DND-41 (cell line): ENCODE measurements at regions not wholly inside any gene's neighbourhood (a gene's known extent, or its start where the extent isn't known, plus 50 kb on each side); places are given as distances from the start of the nearest gene placed in this dataset.

Source experiments
- ATAC-seq: fragments of 200-7000 bp; cut with Tn5 transposase; 3 replicates; pipeline ENCODE4 v1.9.1; 2021; ENCODE audit warnings: low read depth; ENCODE audit not compliant: insufficient read depth
- DNase-seq: peaks from one replicate; pipeline ENCODE4 v3.0.0-alpha.2; 2020
- H2AFZ ChIP-seq: 2 replicates; pipeline ENCODE4 v1.6.0; 2012; ENCODE audit warnings: low read depth, low read length
- H3K27ac ChIP-seq: 2 replicates; pipeline ENCODE4 v1.5.1; 2012; ENCODE audit warnings: low read length, inconsistent platforms
- H3K27me3 ChIP-seq: fragments of 200-600 bp; sonication (generic); 2 replicates; pipeline ENCODE4 v1.6.0; 2012; ENCODE audit warnings: low read length, mild to moderate bottlenecking, inconsistent platforms; ENCODE audit not compliant: insufficient read depth, poor library complexity
- H3K36me3 ChIP-seq: 2 replicates; pipeline ENCODE4 v1.5.1; 2012; ENCODE audit warnings: low read length, inconsistent platforms; ENCODE audit not compliant: insufficient read depth
- H3K4me1 ChIP-seq: 2 replicates; pipeline ENCODE4 v1.5.1; 2012; ENCODE audit warnings: mild to moderate bottlenecking, low read length; ENCODE audit not compliant: insufficient read depth
- H3K4me2 ChIP-seq: 2 replicates; pipeline ENCODE4 v1.6.0; 2012; ENCODE audit warnings: mild to moderate bottlenecking, moderate library complexity, low read length, inconsistent platforms; ENCODE audit not compliant: insufficient read depth
- H3K4me3 ChIP-seq, 2 experiments: fragments of 200-600 bp in 1 of 2; shearing (Covaris generic) in 1 of 2; 2 replicates each; pipeline ENCODE4 v1.5.1; 2012 to 2016; ENCODE audit warnings: inconsistent platforms in 2 of 2, low read length in 2 of 2, mild to moderate bottlenecking in 2 of 2, low read depth in 1 of 2, moderate library complexity in 1 of 2
- H3K79me2 ChIP-seq: 2 replicates; pipeline ENCODE4 v1.6.0; 2012; ENCODE audit warnings: low read length, inconsistent platforms; ENCODE audit not compliant: insufficient read depth
- H3K9ac ChIP-seq: 2 replicates; pipeline ENCODE4 v1.6.0; 2012; ENCODE audit warnings: low read depth, mild to moderate bottlenecking, inconsistent platforms, low read length, moderate library complexity
- H3K9me3 ChIP-seq: 2 replicates; pipeline ENCODE4 v1.5.1; 2012; ENCODE audit warnings: low read length, moderate library complexity, mild to moderate bottlenecking, inconsistent platforms; ENCODE audit not compliant: insufficient read depth, severe bottlenecking
- H4K20me1 ChIP-seq: 2 replicates; pipeline ENCODE4 v1.6.0; 2012; ENCODE audit warnings: low read length; ENCODE audit not compliant: insufficient read depth
- CTCF ChIP-seq: IDR thresholded peaks from 2 replicates; pipeline ENCODE4 v1.5.1; 2012; ENCODE audit warnings: borderline replicate concordance, low read length, moderate library complexity, mild to moderate bottlenecking; ENCODE audit not compliant: poor library complexity, severe bottlenecking; ENCODE audit errors: extremely low read depth
- EZH2 ChIP-seq: IDR thresholded peaks from 3 replicates; pipeline ENCODE4 v1.6.1; 2012; ENCODE audit warnings: borderline replicate concordance, low read depth, mild to moderate bottlenecking, moderate library complexity, low read length, inconsistent platforms; ENCODE audit not compliant: severe bottlenecking

- H3K27ac ChIP-seq: no peak overlapping the region
- no peak overlapping the region for H3K4me3 ChIP-seq
- DNase-seq: peak; percentile 13
- TF ChIP-seq CTCF: peak; percentile 38
- TF ChIP-seq EZH2: no peak
- no peak overlapping the region for H3K9ac ChIP-seq
- no peaks in the 10 kb centered on the region for H3K27me3 ChIP-seq
- no peak for ATAC-seq
- no peak overlapping the region for H3K4me2 ChIP-seq
- H3K79me2 ChIP-seq: no peaks in the 10 kb centered on the region
- H2AFZ ChIP-seq: no peak overlapping the region
- no peaks in the 10 kb centered on the region for H4K20me1 ChIP-seq
- no peaks in the 10 kb centered on the region for H3K4me1 ChIP-seq
- H3K36me3 ChIP-seq: no peaks in the 10 kb centered on the region
- no peaks in the 10 kb centered on the region for H3K9me3 ChIP-seq
These were observed 381.5 kb upstream of the STXBP6 start for GRCh38 chr14:25431211-25432076.

- Histone ChIP-seq H3K4me1 (no peaks in the 10 kb centered on the region), H3K4me2 (no peak overlapping the region), H2AFZ (no peak overlapping the region), H3K9me3 (no peaks in the 10 kb centered on the region), H3K27me3 (no peaks in the 10 kb centered on the region), H3K27ac (no peak overlapping the region), H4K20me1 (no peaks in the 10 kb centered on the region), H3K4me3 (no peak overlapping the region), H3K9ac (no peak overlapping the region), H3K36me3 (no peaks in the 10 kb centered on the region), H3K79me2 (no peaks in the 10 kb centered on the region)
- DNase-seq (no peak), ATAC-seq (no peak)
- TF ChIP-seq CTCF (no peak), EZH2 (no peak)
These were observed 380.9 kb upstream of the STXBP6 start for GRCh38 chr14:25430808-25431207.

GRCh38 chr14:25412998-25413397 is 363.1 kb upstream of the STXBP6 start:
- no peak overlapping the region for H3K27ac ChIP-seq
- no peak overlapping the region for H3K4me2 ChIP-seq
- no peaks in the 10 kb centered on the region for H3K9me3 ChIP-seq
- H3K9ac ChIP-seq: no peak overlapping the region
- no peak overlapping the region for H2AFZ ChIP-seq
- no peak for ATAC-seq
- TF ChIP-seq CTCF: no peak
- TF ChIP-seq EZH2: no peak
- no peaks in the 10 kb centered on the region for H3K27me3 ChIP-seq
- no peak overlapping the region for H3K4me3 ChIP-seq
- no peaks in the 10 kb centered on the region for H3K36me3 ChIP-seq
- no peaks in the 10 kb centered on the region for H4K20me1 ChIP-seq
- DNase-seq: no peak
- no peaks in the 10 kb centered on the region for H3K4me1 ChIP-seq
- no peaks in the 10 kb centered on the region for H3K79me2 ChIP-seq
